Tibial artery (tissue), 4 donors: ENCODE measurements at regions not wholly inside any gene's neighbourhood (a gene's known extent, or its start where the extent isn't known, plus 50 kb on each side); places are given as distances from the start of the nearest gene placed in this dataset.

Experiments used
- DNase-seq, 2 donors: peaks; one replicate each; pipeline ENCODE4 v3.0.0-alpha.2; 2019
- H3K27ac ChIP-seq, 2 donors: fragments of 200-600 bp; sonication (generic) in 1 of 2; 1 replicate in 1 of 2; 2 replicates in 1 of 2; pipeline ENCODE4 v1.5.1; 2018 to 2019; ENCODE audit warnings: mild to moderate bottlenecking in 1 of 2
- H3K27me3 ChIP-seq, 2 donors: fragments of 200-600 bp; sonication (generic) in 1 of 2; one replicate each; pipeline versions ENCODE4 v1.5.1 to v1.6.0; 2016 to 2019
- H3K36me3 ChIP-seq, 3 donors: fragments of 200-600 bp; sonication (generic) in 2 of 3; one replicate each; pipeline ENCODE4 v1.5.1; 2016 to 2019; ENCODE audit warnings: mild to moderate bottlenecking in 2 of 3
- H3K4me1 ChIP-seq, 4 donors: fragments of 200-600 bp; sonication (generic) in 2 of 4; 1 replicate in 3 of 4; 2 replicates in 1 of 4; pipeline ENCODE4 v1.5.1; 2016 to 2019
- H3K4me3 ChIP-seq, 2 donors: fragments of 200-600 bp; sonication (generic) in 1 of 2; 1 replicate in 1 of 2; 2 replicates in 1 of 2; pipeline ENCODE4 v1.5.1; 2018 to 2019; ENCODE audit warnings: mild to moderate bottlenecking in 2 of 2
- H3K9me3 ChIP-seq, 3 donors: fragments of 200-600 bp; sonication (generic) in 1 of 3; one replicate each; pipeline ENCODE4 v1.5.1; 2016 to 2019
- CTCF ChIP-seq, 2 experiments: fragments of 200-600 bp in 1 of 2; fragments of 450-650 bp in 1 of 2; IDR thresholded peaks; one replicate each; pipeline ENCODE4 v1.5.1; 2017 to 2019; ENCODE audit warnings: antibody characterized with exemption in 2 of 2, mild to moderate bottlenecking in 1 of 2, moderate library complexity in 1 of 2
- intact Hi-C: fragments of 100-400 bp; cut with DNase I; formaldehyde crosslinking; loops from one replicate; pipeline ENCODE4 v1.15.0; 2023; ENCODE audit warnings: low total_unique reads

GRCh38 chr1:190665045-190665444, 187.4 kb upstream of the BRINP3 start:
- Histone ChIP-seq H3K27ac (no peak overlapping the region), H3K27me3 (no peaks in the 10 kb centered on the region), H3K9me3 (no peaks in the 10 kb centered on the region), H3K4me3 (no peak overlapping the region), H3K36me3 (no peaks in the 10 kb centered on the region), H3K4me1 (no peaks in the 10 kb centered on the region)
- no peak for DNase-seq
- intact Hi-C loops, result no loop called here
- no peak for TF ChIP-seq CTCF (IDR thresholded peaks at IDR 0.05)

GRCh38 chr1:190667914-190668313, 190.2 kb upstream of the BRINP3 start:
- Histone ChIP-seq H3K4me1 (no peaks in the 10 kb centered on the region), H3K9me3 (no peaks in the 10 kb centered on the region), H3K27me3 (no peaks in the 10 kb centered on the region), H3K36me3 (no peaks in the 10 kb centered on the region), H3K27ac (no peak overlapping the region), H3K4me3 (no peak overlapping the region)
- no peak for DNase-seq
- intact Hi-C loops, result no loop called here
- TF ChIP-seq CTCF (IDR thresholded peaks at IDR 0.05), result no peak

DNA sequence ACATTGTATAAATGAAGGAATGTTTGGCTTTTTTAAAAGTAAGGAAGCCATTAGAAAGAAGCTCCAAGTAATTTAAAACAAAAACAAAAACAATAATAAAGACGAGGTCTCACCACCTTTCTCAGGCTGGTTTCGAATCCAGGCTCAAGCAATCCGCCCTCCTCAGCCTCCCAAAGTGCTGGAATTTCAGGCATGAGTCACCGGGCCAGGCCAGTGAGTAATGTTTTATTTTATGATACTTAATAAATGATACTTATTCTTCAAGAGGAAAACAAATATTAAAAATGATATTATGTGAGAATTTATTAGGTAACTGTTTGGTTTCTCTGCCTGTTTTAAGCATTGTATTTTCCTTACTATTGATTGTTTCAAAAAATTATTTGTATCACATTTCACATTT, 201.4 kb upstream of the BRINP3 start:
- no peak overlapping the region for H3K27ac ChIP-seq
- H3K4me3 ChIP-seq, result no peak overlapping the region
- DNase-seq, result no peak
- no peaks in the 10 kb centered on the region for H3K4me1 ChIP-seq
- no peaks in the 10 kb centered on the region for H3K27me3 ChIP-seq
- intact Hi-C loops, result no loop called here
- H3K36me3 ChIP-seq, result no peaks in the 10 kb centered on the region
- no peak for TF ChIP-seq CTCF (IDR thresholded peaks at IDR 0.05)
- peaks cover 0 to 1% (median 0%) of the 10 kb centered on the region in 3 donors for H3K9me3 ChIP-seq

- Histone ChIP-seq H3K9me3 (no peaks in the 10 kb centered on the region), H3K36me3 (no peaks in the 10 kb centered on the region), H3K27ac (no peak overlapping the region), H3K27me3 (no peaks in the 10 kb centered on the region), H3K4me3 (no peak overlapping the region), H3K4me1 (no peaks in the 10 kb centered on the region)
- DNase-seq, result no peak
- no peak for TF ChIP-seq CTCF (IDR thresholded peaks at IDR 0.05)
- intact Hi-C loops, result no loop called here
These were observed 201.8 kb upstream of the BRINP3 start for GRCh38 chr1:190679454-190679853.

GRCh38 chr1:190679983-190680382, 202.3 kb upstream of the BRINP3 start:
- Histone ChIP-seq H3K4me3 (no peak overlapping the region), H3K36me3 (no peaks in the 10 kb centered on the region), H3K27me3 (no peaks in the 10 kb centered on the region), H3K27ac (no peak overlapping the region), H3K4me1 (no peaks in the 10 kb centered on the region), H3K9me3 (no peaks in the 10 kb centered on the region)
- no peak for DNase-seq
- intact Hi-C loops, result no loop called here
- TF ChIP-seq CTCF (IDR thresholded peaks at IDR 0.05), result no peak

GRCh38 chr1:190685676-190686075, 208.0 kb upstream of the BRINP3 start:
- Histone ChIP-seq H3K4me1 (no peaks in the 10 kb centered on the region), H3K4me3 (no peak overlapping the region), H3K36me3 (no peaks in the 10 kb centered on the region), H3K9me3 (no peaks in the 10 kb centered on the region), H3K27ac (no peak overlapping the region), H3K27me3 (no peaks in the 10 kb centered on the region)
- TF ChIP-seq CTCF (IDR thresholded peaks at IDR 0.05), result no peak
- DNase-seq, result no peak
- intact Hi-C loops, result no loop called here
